GM19372 (cell line): ENCODE measurements at regions not wholly inside any gene's neighbourhood (a gene's known extent, or its start where the extent isn't known, plus 50 kb on each side); places are given as distances from the start of the nearest gene placed in this dataset.
"Not testable (repeated sequence)": the region's sequence is repeated elsewhere in the genome, so short reads cannot be mapped to it uniquely, and the experiment has no call there.

ENCODE experiments used
- ATAC-seq: cut with Tn5 transposase; IDR thresholded peaks from one replicate; pipeline ENCODE4 v1.9.1; 2021; ENCODE audit warnings: mild to moderate bottlenecking, low read depth, moderate library complexity; ENCODE audit not compliant: unreplicated experiment

GRCh38 chr2:7417845-7418742 lies 500.9 kb downstream of the RNF144A start:
- no peak for ATAC-seq

GRCh38 chr2:7419186-7419585 lies 502.0 kb downstream of the RNF144A start:
- ATAC-seq = no peak

GRCh38 chr2:7419814-7420311 lies 502.7 kb downstream of the RNF144A start:
- no peak for ATAC-seq

GRCh38 chr2:7420530-7420929 lies 503.3 kb downstream of the RNF144A start:
- no peak for ATAC-seq

GRCh38 chr2:7424481-7424880 lies 507.3 kb downstream of the RNF144A start:
- ATAC-seq = no peak

- ATAC-seq = no peak
Observed at GRCh38 chr2:7427293-7428060, 510.3 kb downstream of the RNF144A start.

- ATAC-seq = no peak
Observed at GRCh38 chr2:7428454-7429204, 511.4 kb downstream of the RNF144A start.

- no peak for ATAC-seq
Observed at GRCh38 chr2:7429733-7430132, 512.5 kb downstream of the RNF144A start.

- peak; percentile 1 for ATAC-seq
Observed at GRCh38 chr2:7430421-7430868, 513.2 kb downstream of the RNF144A start.

- ATAC-seq = peak; percentile 80
Observed at GRCh38 chr2:7430869-7431641, 513.8 kb downstream of the RNF144A start.

GRCh38 chr2:7432436-7432835 lies 515.2 kb downstream of the RNF144A start:
- ATAC-seq = no peak

- no peak for ATAC-seq
Observed at GRCh38 chr2:7436096-7436906, 519.1 kb downstream of the RNF144A start.

- ATAC-seq = no peak
Observed at GRCh38 chr2:7437141-7437540, 519.9 kb downstream of the RNF144A start.

- no peak for ATAC-seq
Observed at GRCh38 chr2:7437716-7438632, 520.8 kb downstream of the RNF144A start.

- ATAC-seq = no peak
Observed at GRCh38 chr2:7438855-7439254, 521.6 kb downstream of the RNF144A start.

- no peak for ATAC-seq
Observed at GRCh38 chr2:7440977-7441376, 523.8 kb downstream of the RNF144A start.

GRCh38 chr2:7441841-7442240 lies 524.6 kb downstream of the RNF144A start:
- ATAC-seq = not testable (repeated sequence)

GRCh38 chr2:7444626-7445025 lies 527.4 kb downstream of the RNF144A start:
- ATAC-seq = no peak
